SK-N-SH treated with all-trans-retinoic acid at 6 μM for 48 hours (cell line): ENCODE measurements at regions not wholly inside any gene's neighbourhood (a gene's known extent, or its start where the extent isn't known, plus 50 kb on each side); places are given as distances from the start of the nearest gene placed in this dataset.

Source experiments
- ATAC-seq: fragments of 200-7000 bp; cut with Tn5 transposase; 3 replicates; pipeline ENCODE4 v1.9.1; 2020; ENCODE audit warnings: mild to moderate bottlenecking, moderate library complexity
- BACH2 ChIP-seq: fragments of 250-450 bp; sonication (Bioruptor Pico); IDR thresholded peaks from 2 replicates; pipeline ENCODE4 v1.9.0; 2021; ENCODE audit warnings: mild to moderate bottlenecking, borderline replicate concordance
- CSDC2 ChIP-seq: fragments of 250-450 bp; sonication (Bioruptor Pico); IDR thresholded peaks from 2 replicates; pipeline ENCODE4 v1.5.0; 2020; ENCODE audit warnings: mild to moderate bottlenecking, moderate library complexity
- ESRRG ChIP-seq: fragments of 250-450 bp; sonication (Bioruptor Pico); IDR thresholded peaks from 2 replicates; pipeline ENCODE4 v1.6.1; 2021; ENCODE audit warnings: mild to moderate bottlenecking
- GLIS3 ChIP-seq: fragments of 250-450 bp; sonication (Bioruptor Pico); IDR thresholded peaks from 2 replicates; pipeline ENCODE4 v1.5.0; 2020; ENCODE audit warnings: mild to moderate bottlenecking, moderate library complexity
- ISL1 ChIP-seq: fragments of 250-450 bp; sonication (Bioruptor Pico); IDR thresholded peaks from 2 replicates; pipeline ENCODE4 v2.1.2; 2022; ENCODE audit warnings: mild to moderate bottlenecking, moderate library complexity
- OSR1 ChIP-seq: fragments of 250-450 bp; sonication (Bioruptor Pico); IDR thresholded peaks from 2 replicates; pipeline ENCODE4 v1.8.0; 2022; ENCODE audit warnings: moderate library complexity, mild to moderate bottlenecking, inconsistent platforms
- PPARA ChIP-seq: fragments of 250-450 bp; sonication (Bioruptor Pico); IDR thresholded peaks from 2 replicates; pipeline ENCODE4 v1.5.0; 2020; ENCODE audit warnings: mild to moderate bottlenecking, borderline replicate concordance
- RARB ChIP-seq: fragments of 250-450 bp; sonication (Bioruptor Pico); IDR thresholded peaks from 2 replicates; pipeline ENCODE4 v1.8.0; 2021; ENCODE audit warnings: mild to moderate bottlenecking, moderate library complexity
- TCF4 ChIP-seq: fragments of 250-450 bp; sonication (Bioruptor Pico); IDR thresholded peaks from 2 replicates; pipeline ENCODE4 v1.8.0; 2021; ENCODE audit warnings: mild to moderate bottlenecking, moderate library complexity, borderline replicate concordance
- TOX ChIP-seq: fragments of 250-450 bp; sonication (Bioruptor Pico); IDR thresholded peaks from 2 replicates; pipeline ENCODE4 v1.8.0; 2021; ENCODE audit warnings: mild to moderate bottlenecking, moderate library complexity, borderline replicate concordance
- ZC3H10 ChIP-seq: fragments of 250-450 bp; sonication (Bioruptor Pico); IDR thresholded peaks from 2 replicates; pipeline ENCODE4 v1.5.1; 2021; ENCODE audit warnings: mild to moderate bottlenecking, moderate library complexity
- ZFP3 ChIP-seq: fragments of 250-450 bp; sonication (Bioruptor Pico); IDR thresholded peaks from 2 replicates; pipeline ENCODE4 v1.5.0; 2020; ENCODE audit warnings: mild to moderate bottlenecking, moderate library complexity
- ZNF70 ChIP-seq: fragments of 450-650 bp; formaldehyde crosslinking; IDR thresholded peaks from 2 replicates; pipeline ENCODE4 v1.5.0; 2020; ENCODE audit warnings: mild to moderate bottlenecking, moderate library complexity
- ZNF8 ChIP-seq: fragments of 450-650 bp; formaldehyde crosslinking; IDR thresholded peaks from 2 replicates; pipeline ENCODE4 v1.5.0; 2020; ENCODE audit warnings: mild to moderate bottlenecking, moderate library complexity
- TF ChIP-seq, protein P1 (sequence below): fragments of 250-450 bp; sonication (Bioruptor Pico); IDR thresholded peaks from 2 replicates; pipeline ENCODE4 v1.5.1; 2021; ENCODE audit warnings: mild to moderate bottlenecking, moderate library complexity
- TF ChIP-seq, protein P2 (sequence below): fragments of 250-450 bp; sonication (Bioruptor Pico); IDR thresholded peaks from 2 replicates; pipeline ENCODE4 v1.5.0; 2020; ENCODE audit warnings: mild to moderate bottlenecking, moderate library complexity
- TF ChIP-seq, protein P3 (sequence below): fragments of 250-450 bp; sonication (Bioruptor Pico); IDR thresholded peaks from 2 replicates; pipeline ENCODE4 v1.8.0; 2020; ENCODE audit warnings: mild to moderate bottlenecking, moderate library complexity, borderline replicate concordance

DNA sequence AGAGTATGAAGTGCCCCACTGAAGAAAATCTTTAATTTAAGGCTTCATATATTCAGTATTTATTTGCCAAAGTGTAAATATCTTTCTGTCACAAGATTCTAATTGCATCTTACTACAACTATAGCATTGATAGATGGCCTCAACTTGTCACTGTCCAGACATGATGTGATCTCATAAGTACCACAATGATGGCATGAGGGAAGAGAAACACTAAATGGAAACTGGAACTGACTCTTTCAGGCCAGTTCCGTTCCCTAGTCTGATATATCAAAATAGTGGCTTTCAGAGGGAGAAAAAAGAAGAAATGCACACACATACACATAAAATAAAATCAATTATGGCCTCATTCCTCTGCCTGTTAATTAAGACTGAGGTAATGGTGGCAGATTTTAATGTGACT, 615.7 kb downstream of the TBL1XR1 start (continued):
- TF ChIP-seq TOX (CRISPR knock-in tag), result no peak
- no peak for TF ChIP-seq ZNF70 (CRISPR knock-in tag)

DNA sequence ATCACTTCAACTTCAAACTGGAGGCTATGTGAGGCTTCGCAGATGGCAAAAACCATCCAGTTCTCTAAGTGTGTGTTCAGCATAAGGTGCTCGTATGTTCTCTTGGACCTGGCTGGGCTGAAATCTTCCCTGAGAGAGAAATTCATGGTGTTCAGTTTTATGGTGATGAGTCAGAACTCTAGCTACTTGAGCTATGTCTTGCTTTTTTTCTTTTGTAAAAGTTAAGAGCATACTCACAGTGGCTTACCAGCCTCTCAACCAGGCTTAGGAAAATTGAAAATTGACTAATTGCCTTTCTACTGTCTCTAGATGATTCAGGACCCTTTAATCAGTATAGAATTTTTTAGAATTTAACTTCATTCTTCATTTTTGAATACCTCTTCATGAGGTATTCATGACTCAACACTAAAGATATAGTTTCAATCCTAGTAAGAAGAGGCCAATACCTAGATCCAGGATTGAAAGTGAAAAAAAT, 617.5 kb downstream of the TBL1XR1 start:
- TF ChIP-seq, protein P1, sequence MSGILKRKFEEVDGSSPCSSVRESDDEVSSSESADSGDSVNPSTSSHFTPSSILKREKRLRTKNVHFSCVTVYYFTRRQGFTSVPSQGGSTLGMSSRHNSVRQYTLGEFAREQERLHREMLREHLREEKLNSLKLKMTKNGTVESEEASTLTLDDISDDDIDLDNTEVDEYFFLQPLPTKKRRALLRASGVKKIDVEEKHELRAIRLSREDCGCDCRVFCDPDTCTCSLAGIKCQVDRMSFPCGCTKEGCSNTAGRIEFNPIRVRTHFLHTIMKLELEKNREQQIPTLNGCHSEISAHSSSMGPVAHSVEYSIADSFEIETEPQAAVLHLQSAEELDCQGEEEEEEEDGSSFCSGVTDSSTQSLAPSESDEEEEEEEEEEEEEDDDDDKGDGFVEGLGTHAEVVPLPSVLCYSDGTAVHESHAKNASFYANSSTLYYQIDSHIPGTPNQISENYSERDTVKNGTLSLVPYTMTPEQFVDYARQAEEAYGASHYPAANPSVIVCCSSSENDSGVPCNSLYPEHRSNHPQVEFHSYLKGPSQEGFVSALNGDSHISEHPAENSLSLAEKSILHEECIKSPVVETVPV (CRISPR knock-in tag), result no peak
- no peak for TF ChIP-seq RARB (CRISPR knock-in tag)
- no peak for TF ChIP-seq BACH2 (CRISPR knock-in tag)
- no peak for ATAC-seq

DNA sequence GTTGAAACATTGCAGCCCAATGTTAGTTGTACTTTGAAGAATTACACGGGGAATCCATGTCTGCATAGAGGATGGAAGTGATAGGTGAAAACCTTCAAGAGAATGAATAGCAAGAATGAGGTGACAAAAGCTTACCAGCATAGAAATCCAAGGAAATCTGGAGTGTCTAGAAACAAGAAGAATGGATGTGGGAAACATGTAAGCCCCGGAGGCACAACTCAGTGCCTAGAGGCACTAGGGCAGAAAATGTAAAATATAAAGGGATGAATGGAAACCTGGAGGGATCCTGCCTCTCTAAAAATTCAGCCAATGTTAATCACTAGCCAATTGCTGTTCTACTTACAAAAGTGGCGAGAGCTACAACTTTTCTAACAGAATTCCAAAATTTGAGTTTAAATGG, 619.0 kb downstream of the TBL1XR1 start:
- ATAC-seq, result no peak
- TF ChIP-seq, protein P1 (CRISPR knock-in tag), result no peak
- TF ChIP-seq PPARA, result no peak
- TF ChIP-seq ISL1 (CRISPR knock-in tag), result no peak
- no peak for TF ChIP-seq TCF4 (CRISPR knock-in tag)
- no peak for TF ChIP-seq ZNF8 (CRISPR knock-in tag)

DNA sequence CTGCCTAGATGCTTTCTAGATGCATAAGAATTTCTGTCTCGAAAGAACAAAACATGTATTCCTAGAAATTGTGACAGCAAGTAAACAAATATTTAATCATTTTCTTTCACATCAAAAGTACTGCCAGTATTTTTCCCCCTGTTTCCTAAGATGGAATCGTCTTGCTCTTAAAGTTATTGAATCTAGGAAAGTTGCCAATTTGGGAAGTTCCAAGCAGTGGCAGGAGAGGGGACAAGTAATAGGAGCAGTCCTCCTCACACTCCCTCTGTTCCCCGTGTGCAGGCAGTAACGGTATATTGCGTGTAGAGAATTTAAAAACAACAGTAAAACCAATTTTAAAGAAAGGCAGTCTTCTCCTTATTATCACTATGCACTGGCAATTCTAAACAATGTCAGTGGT, 619.8 kb downstream of the TBL1XR1 start:
- no peak for TF ChIP-seq ESRRG (CRISPR knock-in tag)
- TF ChIP-seq, protein P1 (CRISPR knock-in tag), result no peak
- TF ChIP-seq GLIS3 (CRISPR knock-in tag), result no peak
- no peak for TF ChIP-seq PPARA
- TF ChIP-seq ZNF70 (CRISPR knock-in tag), result no peak
- no peak for TF ChIP-seq RARB (CRISPR knock-in tag)
- TF ChIP-seq, protein P2, sequence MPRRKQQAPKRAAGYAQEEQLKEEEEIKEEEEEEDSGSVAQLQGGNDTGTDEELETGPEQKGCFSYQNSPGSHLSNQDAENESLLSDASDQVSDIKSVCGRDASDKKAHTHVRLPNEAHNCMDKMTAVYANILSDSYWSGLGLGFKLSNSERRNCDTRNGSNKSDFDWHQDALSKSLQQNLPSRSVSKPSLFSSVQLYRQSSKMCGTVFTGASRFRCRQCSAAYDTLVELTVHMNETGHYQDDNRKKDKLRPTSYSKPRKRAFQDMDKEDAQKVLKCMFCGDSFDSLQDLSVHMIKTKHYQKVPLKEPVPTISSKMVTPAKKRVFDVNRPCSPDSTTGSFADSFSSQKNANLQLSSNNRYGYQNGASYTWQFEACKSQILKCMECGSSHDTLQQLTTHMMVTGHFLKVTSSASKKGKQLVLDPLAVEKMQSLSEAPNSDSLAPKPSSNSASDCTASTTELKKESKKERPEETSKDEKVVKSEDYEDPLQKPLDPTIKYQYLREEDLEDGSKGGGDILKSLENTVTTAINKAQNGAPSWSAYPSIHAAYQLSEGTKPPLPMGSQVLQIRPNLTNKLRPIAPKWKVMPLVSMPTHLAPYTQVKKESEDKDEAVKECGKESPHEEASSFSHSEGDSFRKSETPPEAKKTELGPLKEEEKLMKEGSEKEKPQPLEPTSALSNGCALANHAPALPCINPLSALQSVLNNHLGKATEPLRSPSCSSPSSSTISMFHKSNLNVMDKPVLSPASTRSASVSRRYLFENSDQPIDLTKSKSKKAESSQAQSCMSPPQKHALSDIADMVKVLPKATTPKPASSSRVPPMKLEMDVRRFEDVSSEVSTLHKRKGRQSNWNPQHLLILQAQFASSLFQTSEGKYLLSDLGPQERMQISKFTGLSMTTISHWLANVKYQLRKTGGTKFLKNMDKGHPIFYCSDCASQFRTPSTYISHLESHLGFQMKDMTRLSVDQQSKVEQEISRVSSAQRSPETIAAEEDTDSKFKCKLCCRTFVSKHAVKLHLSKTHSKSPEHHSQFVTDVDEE (CRISPR knock-in tag), result no peak
- TF ChIP-seq TOX (CRISPR knock-in tag), result no peak
- TF ChIP-seq ZFP3 (CRISPR knock-in tag), result no peak
- no peak for TF ChIP-seq OSR1 (CRISPR knock-in tag)
- TF ChIP-seq ZC3H10, result no peak
- TF ChIP-seq ZNF8 (CRISPR knock-in tag), result no peak
- no peak for TF ChIP-seq CSDC2 (CRISPR knock-in tag)
- ATAC-seq, result no peak

DNA sequence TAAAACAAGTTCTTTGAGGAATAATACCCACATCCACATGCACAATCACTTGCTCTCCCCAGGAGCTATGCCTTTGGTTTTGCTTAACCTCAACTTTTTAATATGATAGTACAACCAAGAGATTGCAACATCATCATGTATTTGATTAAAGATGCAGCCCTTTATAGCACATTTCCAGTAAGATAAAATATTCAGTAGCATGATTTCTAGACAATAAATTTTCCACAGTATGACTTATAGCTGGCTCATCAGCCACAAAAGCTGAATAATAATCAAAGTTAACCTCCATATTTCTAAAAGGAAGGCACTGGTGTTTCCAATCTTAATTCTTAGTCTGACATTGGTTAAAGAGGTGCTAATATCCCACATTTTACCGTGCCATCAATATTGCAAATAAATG, 622.5 kb downstream of the TBL1XR1 start:
- ATAC-seq, result no peak
- TF ChIP-seq, protein P3, sequence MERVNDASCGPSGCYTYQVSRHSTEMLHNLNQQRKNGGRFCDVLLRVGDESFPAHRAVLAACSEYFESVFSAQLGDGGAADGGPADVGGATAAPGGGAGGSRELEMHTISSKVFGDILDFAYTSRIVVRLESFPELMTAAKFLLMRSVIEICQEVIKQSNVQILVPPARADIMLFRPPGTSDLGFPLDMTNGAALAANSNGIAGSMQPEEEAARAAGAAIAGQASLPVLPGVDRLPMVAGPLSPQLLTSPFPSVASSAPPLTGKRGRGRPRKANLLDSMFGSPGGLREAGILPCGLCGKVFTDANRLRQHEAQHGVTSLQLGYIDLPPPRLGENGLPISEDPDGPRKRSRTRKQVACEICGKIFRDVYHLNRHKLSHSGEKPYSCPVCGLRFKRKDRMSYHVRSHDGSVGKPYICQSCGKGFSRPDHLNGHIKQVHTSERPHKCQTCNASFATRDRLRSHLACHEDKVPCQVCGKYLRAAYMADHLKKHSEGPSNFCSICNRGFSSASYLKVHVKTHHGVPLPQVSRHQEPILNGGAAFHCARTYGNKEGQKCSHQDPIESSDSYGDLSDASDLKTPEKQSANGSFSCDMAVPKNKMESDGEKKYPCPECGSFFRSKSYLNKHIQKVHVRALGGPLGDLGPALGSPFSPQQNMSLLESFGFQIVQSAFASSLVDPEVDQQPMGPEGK (CRISPR knock-in tag), result no peak
